ENCODE measurements at regions not wholly inside any gene's neighbourhood (a gene's known extent, or its start where the extent isn't known, plus 50 kb on each side); places are given as distances from the start of the nearest gene placed in this dataset.

GRCh38 chr7:112905950-112906349, 115.8 kb upstream of the TMEM168 start:
- TF ChIP-seq CTCF (IDR thresholded peaks at IDR 0.05) (no peak), POLR2A (IDR thresholded peaks at IDR 0.05) (no peak)

Measured in esophagus squamous epithelium (tissue), 4 donors.